ENCODE measurements at regions not wholly inside any gene's neighbourhood (a gene's known extent, or its start where the extent isn't known, plus 50 kb on each side); places are given as distances from the start of the nearest gene placed in this dataset.

DNA sequence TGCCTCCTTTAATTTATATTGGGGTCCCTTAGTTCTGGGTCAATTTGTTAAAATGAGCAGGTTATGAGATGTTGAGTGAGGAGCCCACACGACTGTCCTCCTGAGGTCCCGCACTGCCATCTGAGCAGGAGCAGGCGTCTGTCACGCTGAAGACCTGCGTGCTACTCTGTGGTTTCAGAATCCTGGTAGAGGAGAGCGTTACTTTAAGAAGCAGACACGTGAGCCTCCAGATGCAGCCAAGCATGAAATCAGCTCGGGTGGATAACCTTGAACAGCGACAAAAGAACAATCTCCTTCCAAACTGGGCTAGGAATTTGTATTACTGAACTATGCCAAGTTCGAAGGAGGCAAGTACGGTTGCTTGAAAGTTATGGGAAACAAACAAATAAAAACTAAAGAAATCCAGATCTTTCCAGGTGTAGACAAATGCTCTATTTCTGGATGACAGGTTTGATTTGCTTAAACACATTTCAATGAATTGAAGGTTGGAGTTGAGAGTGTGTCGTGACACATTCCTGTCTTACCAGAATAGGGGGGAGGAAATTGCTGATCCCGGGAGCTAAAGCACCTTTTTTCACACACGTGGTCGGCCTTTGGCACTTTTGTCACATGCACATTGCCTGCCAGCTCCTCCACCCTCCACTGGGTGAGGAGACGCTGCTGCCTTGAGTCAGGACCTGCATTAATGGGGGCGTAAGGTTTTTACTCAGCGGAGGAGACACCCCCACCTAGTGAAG is 945.5 kb upstream of the SLC10A2 start:
- TF ChIP-seq POLR2A (IDR thresholded peaks at IDR 0.05; ENCODE audit: borderline replicate concordance, extremely low read depth, insufficient read depth, insufficient read length): no peak
- TF ChIP-seq, protein P1, sequence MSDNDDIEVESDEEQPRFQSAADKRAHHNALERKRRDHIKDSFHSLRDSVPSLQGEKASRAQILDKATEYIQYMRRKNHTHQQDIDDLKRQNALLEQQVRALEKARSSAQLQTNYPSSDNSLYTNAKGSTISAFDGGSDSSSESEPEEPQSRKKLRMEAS (IDR thresholded peaks at IDR 0.05): no peak
- TF ChIP-seq JUND (IDR thresholded peaks at IDR 0.05): no peak
- TF ChIP-seq, protein P2, sequence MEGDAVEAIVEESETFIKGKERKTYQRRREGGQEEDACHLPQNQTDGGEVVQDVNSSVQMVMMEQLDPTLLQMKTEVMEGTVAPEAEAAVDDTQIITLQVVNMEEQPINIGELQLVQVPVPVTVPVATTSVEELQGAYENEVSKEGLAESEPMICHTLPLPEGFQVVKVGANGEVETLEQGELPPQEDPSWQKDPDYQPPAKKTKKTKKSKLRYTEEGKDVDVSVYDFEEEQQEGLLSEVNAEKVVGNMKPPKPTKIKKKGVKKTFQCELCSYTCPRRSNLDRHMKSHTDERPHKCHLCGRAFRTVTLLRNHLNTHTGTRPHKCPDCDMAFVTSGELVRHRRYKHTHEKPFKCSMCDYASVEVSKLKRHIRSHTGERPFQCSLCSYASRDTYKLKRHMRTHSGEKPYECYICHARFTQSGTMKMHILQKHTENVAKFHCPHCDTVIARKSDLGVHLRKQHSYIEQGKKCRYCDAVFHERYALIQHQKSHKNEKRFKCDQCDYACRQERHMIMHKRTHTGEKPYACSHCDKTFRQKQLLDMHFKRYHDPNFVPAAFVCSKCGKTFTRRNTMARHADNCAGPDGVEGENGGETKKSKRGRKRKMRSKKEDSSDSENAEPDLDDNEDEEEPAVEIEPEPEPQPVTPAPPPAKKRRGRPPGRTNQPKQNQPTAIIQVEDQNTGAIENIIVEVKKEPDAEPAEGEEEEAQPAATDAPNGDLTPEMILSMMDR (IDR thresholded peaks at IDR 0.05 in 2 of 3, conservative IDR thresholded peaks at IDR 0.05 in 1 of 3; ENCODE audit: borderline replicate concordance in 1 of 3, insufficient read depth in 1 of 3, low read depth in 2 of 3, low read length in 2 of 3): no peak
- TF ChIP-seq EGR1 (IDR thresholded peaks at IDR 0.05; ENCODE audit: low read depth): no peak
- TF ChIP-seq FOSL1 (IDR thresholded peaks at IDR 0.05; ENCODE audit: low read depth): no peak
- TF ChIP-seq EZH2 (IDR thresholded peaks at IDR 0.05): no peak
- no peak for TF ChIP-seq SIN3A (IDR thresholded peaks at IDR 0.05; ENCODE audit: low read depth)
- TF ChIP-seq, protein P3, sequence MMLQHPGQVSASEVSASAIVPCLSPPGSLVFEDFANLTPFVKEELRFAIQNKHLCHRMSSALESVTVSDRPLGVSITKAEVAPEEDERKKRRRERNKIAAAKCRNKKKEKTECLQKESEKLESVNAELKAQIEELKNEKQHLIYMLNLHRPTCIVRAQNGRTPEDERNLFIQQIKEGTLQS (IDR thresholded peaks at IDR 0.05): no peak
- TF ChIP-seq, protein P4, sequence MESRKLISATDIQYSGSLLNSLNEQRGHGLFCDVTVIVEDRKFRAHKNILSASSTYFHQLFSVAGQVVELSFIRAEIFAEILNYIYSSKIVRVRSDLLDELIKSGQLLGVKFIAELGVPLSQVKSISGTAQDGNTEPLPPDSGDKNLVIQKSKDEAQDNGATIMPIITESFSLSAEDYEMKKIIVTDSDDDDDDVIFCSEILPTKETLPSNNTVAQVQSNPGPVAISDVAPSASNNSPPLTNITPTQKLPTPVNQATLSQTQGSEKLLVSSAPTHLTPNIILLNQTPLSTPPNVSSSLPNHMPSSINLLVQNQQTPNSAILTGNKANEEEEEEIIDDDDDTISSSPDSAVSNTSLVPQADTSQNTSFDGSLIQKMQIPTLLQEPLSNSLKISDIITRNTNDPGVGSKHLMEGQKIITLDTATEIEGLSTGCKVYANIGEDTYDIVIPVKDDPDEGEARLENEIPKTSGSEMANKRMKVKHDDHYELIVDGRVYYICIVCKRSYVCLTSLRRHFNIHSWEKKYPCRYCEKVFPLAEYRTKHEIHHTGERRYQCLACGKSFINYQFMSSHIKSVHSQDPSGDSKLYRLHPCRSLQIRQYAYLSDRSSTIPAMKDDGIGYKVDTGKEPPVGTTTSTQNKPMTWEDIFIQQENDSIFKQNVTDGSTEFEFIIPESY (IDR thresholded peaks at IDR 0.05; ENCODE audit: extremely low read depth, insufficient replicate concordance, low read length): no peak
- no peak for TF ChIP-seq POLR2AphosphoS5 (IDR thresholded peaks at IDR 0.05; ENCODE audit: low read depth, low read length)
- no peak for TF ChIP-seq RAD21 (IDR thresholded peaks at IDR 0.05; ENCODE audit: low read depth)

Measured in HCT116 (cell line).